ENCODE measurements at regions not wholly inside any gene's neighbourhood (a gene's known extent, or its start where the extent isn't known, plus 50 kb on each side); places are given as distances from the start of the nearest gene placed in this dataset.
A peak's percentile ranks its signal among the peaks of the same experiment; 100 is the strongest.

- TF ChIP-seq CTCF (IDR thresholded peaks at IDR 0.05) (peak in 3 of 7 experiments; percentile 4 to 29 (median 16)), POLR2A (IDR thresholded peaks at IDR 0.05) (no peak), POLR2AphosphoS5 (IDR thresholded peaks at IDR 0.05) (no peak)
These were observed 93.0 kb downstream of the ZXDA start for GRCh38 chrX:57817302-57817701.
